ENCODE measurements at regions not wholly inside any gene's neighbourhood (a gene's known extent, or its start where the extent isn't known, plus 50 kb on each side); places are given as distances from the start of the nearest gene placed in this dataset.
"Not testable (repeated sequence)": the region's sequence is repeated elsewhere in the genome, so short reads cannot be mapped to it uniquely, and the experiment has no call there.

DNA sequence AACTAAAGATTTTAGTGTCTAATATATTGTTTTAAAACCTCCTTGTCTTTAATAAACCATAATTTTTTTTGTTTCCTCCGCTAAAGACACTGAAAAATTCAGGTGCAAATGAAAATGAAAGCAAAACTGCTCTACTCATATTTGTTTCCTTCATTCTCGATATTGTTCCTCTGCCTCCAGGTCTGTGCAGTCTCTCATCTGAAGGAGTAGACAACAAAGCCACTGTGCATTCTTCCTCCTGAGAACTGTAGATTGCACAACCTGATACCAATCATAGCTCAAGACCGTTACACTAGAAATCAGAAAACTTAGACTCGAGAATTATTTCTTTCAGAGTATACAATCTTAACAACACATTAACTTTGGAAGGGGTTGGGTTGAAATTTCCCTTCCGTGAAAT lies 373.1 kb upstream of the CXADR start:
- DNase-seq (ENCODE audit: low read depth), result no peak

DNA sequence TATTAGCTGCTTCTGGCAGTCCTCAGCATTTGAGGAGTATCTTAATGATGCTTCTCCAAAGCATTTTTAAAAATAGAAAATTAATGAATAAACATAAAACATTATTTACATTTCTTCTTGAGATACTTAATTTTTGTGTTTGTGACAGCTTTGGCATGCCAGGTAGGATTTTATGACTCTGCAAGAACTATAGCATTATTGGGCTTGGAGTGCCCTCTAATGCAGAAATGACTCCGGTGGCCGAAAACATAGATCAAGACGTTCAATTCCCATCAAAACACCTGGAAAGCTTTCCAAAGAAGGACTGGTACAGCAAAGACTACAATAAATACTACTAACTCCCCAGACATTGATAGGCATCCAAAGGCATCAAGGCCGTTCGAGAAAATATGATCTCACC lies 366.4 kb upstream of the CXADR start:
- DNase-seq (ENCODE audit: low read depth), result no peak

DNA sequence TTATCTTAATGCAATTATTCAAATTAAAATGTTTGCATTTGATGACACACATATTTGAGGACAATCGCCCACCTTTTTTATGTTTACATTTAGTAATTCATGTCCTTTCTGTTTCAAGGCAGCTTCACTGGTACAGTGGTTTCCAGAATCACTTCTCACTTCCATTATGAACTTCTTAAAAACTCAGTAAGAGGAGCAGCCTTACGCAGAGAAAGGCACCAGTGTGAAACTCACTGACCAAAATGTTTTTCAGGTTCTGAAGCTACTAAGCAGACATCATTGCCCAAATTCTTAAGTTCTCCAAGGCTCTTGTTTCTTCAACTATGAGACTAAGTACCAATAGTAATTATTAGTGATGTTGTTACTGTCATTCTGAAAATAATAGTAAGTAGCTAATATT lies 353.1 kb upstream of the CXADR start:
- DNase-seq (ENCODE audit: low read depth), result no peak

DNA sequence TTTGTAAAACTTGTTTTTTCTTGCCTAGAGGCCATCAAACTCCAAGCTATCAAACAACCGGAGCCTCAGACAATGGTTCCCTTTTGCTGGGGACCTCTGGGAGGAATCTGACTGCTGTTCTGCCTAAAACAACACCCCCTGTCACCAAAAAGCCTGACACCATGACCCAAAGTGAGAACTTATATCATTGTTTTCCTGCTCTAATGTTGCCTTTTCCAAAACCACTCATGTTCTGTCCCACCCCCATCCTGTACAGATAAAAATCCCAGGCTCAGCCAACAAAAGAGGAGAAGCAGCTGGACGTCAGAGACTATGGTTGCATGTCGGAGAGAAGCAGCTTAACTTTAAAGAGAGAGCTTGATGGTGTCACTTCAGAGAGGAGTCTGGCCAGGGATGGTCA lies 327.2 kb upstream of the CXADR start:
- no peak for DNase-seq (ENCODE audit: low read depth)

DNA sequence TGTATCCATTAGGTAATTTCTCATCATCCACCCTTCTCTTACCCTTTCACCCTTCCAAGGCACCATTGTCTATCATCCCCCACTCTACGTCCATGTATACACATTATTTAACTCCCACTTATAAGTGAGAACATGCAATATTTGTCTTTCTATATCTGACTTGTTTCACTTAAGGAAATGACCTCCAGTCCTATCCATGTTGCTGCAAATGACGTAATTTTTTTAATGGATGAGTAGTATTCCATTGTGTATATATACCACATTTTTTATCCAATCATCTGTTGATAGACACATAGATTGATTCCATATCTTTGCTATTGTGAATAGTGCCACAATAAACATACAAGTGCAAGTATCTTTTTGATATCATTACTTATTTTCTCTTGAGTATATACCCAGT lies 322.9 kb upstream of the CXADR start:
- DNase-seq (ENCODE audit: low read depth), result no peak

DNA sequence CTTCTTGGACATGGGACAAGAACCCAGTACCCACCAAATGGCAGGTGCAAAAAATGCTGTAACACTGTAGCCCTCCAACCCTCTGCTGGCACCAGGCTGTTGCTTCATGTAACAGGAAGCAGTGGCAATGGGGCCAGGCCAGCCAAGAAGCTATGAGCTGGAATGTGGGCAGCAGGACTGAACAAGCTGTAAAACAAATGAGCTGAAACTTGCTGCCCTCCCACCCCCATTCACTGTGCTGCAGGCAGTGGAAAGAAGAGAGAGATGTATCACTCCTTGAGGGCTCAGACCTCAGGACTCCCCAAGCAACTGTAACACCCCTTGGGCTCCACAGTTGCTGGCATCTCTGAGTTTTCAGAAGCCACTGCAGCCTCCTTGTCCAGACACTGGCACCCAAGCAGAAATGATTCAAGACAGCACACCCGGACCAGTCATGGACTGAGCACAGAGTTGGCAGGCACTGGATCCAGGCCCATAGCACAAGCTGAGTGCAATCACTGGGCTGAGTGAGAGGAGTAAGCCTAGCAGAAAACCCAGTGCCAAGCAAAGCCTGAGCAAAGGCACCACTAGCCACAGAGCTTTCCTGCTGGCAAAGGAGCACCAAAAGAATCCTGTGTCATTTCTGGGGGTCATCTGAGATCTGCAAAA lies 321.4 kb upstream of the CXADR start:
- no peak for DNase-seq (ENCODE audit: low read depth)

DNA sequence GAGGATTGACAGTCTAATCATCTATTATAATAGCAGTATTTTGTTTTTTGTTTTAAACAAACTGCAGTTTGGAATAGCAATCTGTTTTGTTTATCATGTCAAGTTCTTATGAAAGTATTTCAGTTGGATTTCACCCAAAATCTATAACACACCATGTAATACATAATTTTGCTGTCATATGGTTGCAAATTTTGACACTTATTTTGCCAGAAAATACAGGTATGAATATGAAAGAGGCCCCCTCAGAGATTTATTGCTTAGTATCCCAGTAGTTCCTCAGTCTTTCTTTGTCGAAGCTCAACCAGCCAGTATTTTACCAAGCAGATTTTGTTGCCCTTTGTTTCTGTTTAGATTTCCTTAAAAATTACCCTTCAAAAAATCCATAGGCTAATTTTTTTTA lies 317.5 kb upstream of the CXADR start:
- no peak for DNase-seq (ENCODE audit: low read depth)

DNA sequence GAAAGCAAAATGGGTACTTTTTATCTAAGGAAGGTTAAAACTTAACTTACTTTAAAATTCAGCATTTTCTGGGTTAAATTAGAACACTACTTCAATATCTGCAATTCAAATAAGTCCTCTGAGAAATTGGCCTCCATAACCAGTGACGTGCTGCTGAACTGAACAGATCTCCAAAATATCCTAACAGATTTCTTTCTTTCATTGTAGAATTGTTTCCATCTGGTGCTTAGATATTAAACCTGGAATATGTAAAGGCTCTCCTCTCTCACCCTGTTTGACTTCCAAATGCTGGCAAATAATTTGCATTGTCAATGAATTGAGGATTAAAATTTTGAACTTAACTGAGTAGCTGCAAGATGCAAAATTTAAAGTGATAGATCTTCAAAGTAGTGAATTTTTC lies 316.9 kb upstream of the CXADR start:
- no peak for DNase-seq (ENCODE audit: low read depth)

DNA sequence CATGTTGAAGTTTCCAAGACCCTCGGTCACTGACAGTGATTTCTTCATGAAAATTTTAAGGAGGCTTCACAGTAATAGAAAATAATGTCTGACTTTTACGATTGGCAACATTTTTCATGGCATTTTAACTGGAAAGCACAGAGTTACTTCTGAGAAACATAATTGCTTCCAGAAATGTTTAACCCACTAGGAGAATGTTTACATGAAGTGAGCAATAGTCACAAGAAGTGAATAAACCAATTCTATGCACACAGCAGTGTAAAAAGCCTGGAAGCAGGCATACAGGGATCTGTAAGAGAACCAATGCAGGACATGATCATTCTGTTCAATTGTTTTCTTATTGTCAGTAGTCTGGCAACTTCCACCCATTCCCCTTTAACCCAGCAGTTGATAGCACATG lies 316.2 kb upstream of the CXADR start:
- no peak for DNase-seq (ENCODE audit: low read depth)

DNA sequence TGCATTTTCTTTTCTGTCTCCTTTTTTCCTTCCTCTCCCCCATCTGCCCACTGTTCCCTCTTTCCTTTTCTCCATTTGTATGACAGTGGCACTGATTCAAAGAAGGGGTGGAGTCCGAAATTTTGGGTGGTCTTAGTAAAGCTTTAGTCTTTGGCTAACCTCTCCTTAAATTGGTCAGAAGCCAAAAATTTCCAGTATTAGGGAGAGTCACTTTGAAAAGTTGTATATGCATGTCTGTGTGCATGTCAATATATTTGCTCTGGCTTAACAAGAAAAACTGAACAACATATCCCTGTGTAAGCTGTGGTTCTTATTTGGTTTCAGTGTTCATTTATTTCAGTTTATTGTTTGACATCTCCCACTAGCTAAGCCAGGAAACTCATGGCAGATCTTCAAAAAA lies 314.8 kb upstream of the CXADR start:
- no peak for DNase-seq (ENCODE audit: low read depth)

DNA sequence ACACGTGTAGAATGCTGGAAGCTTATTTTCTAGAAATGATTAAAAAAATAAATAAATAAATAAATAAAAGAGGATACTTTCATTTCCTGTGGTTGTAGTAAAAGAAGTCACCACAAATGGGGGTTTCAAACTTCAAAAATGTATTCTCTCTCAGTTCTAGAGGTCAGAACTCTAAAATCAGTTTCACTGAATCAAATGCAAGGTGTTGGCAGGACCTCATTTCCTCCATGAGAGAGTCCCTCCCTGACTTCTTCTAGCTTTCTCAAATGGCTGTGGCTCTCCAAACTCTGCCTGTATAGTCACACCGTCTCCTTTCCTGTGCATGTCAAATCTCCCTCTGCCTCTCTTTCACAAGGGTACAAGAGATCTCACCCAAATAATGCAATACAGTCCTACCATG lies 312.6 kb upstream of the CXADR start:
- no peak for DNase-seq (ENCODE audit: low read depth)

DNA sequence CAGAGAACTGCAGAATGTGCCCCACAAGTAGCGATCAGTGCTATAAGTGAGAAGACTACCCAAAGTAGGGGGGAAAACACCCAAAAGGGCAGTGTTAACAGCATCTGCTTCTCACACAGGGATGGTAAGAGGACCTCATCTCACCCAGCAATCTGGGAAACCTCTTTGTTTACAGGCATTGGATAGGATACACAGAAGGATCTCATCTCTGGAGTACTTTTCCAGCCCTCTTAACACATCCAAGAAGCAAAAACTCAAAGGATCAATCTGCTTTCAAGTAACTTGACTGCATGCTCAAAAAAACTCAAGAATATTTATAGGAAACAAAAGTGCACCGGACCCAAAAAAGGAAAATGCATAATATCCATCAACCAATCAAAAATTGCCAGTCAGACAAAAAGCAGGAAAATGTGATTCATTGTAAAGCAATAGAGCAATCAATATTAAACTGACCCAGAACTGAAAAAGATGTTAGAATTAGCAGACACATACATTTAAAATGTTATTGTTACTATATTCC lies 311.0 kb upstream of the CXADR start:
- DNase-seq (ENCODE audit: low read depth), result no peak

DNA sequence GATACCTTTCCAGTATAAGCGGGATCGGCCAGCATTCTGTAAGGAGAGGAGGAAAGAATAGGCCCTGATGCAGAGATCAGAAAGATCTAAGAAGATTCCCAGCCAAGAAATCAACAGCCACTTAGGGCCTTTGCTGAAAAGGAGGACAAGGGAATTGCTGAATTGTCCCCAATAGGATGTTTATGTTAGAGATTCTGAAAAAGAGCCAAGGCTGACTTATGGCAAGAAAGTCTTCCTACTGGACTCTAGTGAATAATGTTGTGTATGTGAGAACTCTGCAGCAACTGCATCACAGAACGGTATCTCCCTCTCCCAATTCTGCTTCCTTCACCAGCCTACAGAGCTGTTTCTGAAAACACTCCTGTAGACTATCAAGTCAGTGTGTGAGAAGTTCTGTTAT lies 298.0 kb upstream of the CXADR start:
- no peak for DNase-seq (ENCODE audit: low read depth)

DNA sequence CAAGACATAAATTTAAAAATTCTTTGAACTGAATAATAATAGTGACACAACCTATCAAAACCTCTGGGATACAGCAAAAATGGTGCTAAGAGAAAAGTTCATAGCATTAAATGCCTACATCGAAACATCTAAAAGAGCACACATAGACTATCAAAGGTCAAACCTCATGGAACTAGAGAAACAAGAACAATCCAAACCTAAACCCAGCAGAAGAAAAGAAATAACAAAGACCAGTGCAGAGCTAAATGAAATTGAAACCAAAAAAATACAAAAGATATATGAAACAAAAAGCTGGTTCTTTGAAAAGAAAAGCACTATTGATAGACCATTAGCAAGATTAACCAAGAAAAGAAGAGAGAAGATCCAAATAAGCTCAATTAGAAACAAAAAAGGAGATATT lies 293.8 kb upstream of the CXADR start:
- not testable (repeated sequence) for DNase-seq (ENCODE audit: low read depth)

DNA sequence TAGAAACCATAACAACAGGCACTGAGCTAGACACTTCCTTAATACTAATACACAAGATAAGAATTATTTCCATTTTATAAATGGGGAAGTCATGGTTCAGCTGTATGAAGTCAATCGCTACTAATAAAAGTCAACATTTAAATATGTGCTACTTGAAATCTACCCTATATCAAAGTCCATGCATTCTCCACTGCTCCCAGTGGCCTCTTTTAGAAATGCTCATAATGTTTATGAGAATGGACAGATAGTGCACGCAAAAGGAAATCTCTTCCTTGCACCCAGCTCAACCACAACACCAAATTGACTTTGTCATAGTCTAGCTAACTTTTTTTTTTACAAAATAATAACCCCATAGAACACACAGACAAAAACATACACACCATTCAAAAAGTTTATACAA lies 281.7 kb upstream of the CXADR start:
- DNase-seq (ENCODE audit: low read depth), result no peak

DNA sequence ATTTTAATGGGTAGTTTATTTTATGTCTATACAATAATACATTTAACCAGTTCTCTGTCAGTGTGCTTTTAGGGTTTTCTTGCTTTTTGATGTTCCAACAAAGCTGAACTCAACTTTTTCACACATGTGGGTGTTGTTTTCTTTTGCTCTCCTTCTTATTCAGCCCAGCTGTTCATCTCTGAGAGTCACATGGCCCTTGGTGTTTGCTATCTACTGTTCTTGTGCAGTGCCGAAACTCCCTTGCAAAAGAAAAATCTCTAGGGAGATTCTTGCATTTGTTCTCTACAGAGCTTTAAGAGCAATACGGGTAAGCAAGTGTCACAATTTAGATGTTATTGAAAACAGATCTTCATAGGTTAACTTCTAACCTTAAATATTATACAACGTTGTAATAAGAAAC lies 281.1 kb upstream of the CXADR start:
- no peak for DNase-seq (ENCODE audit: low read depth)

DNA sequence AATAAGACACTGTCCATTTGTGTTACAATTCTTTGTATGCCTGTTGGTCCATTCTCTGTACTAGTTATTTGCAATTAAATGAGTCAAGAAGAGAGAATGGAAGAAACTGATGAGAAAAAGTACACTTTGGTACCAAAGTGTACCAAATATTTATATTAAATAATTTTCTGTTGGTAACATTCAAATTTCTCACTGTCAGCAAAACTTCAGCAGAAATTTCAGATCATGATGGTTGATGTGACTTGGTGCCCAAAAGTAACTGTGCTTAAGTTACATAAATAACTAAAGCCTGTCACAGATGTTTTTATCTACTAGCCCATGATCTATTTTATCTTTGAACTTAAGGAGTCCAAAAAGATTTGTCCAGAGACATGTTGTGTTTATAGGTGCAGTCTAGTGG lies 274.4 kb upstream of the CXADR start:
- DNase-seq (ENCODE audit: low read depth), result no peak

DNA sequence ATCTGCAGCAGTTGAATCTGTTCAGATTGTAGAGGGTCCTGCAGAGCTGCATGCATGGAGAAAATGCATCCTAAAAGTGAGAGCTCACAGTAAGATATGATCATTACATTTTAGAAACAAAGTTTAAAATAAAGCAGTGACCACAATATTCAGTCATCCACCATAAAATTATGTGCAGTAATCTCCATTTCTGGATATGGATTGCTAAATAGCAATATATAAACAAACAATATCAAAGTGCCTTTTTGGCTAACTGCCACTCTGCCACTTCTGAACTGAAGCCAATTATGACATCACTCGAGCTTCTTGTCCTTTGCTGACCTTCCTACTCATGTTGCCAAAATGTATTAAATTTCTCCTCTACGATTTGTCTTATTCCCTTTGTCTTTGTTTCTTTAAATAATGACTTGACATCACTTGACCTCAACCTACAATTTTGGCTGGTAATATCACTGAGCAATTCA lies 262.0 kb upstream of the CXADR start:
- DNase-seq (ENCODE audit: low read depth), result no peak

DNA sequence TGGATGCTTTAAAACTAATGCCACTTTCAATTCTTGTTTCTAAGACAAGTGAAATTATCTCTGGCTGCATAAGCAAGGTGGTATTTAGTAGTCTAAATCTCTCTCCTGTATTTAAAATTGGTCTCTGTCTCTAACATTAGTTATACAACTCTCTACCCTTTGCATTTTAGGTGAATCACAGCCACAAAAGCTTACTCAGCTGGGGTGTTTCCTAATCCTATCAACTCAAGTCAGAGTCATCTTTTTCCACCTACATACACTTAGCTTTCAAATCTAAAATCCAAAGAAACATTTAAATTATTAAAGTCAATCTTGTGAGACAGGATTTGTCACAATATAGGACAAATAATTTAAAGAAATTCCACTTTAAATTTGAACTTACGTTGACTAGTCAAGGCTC lies 255.1 kb upstream of the CXADR start:
- no peak for DNase-seq (ENCODE audit: low read depth)

DNA sequence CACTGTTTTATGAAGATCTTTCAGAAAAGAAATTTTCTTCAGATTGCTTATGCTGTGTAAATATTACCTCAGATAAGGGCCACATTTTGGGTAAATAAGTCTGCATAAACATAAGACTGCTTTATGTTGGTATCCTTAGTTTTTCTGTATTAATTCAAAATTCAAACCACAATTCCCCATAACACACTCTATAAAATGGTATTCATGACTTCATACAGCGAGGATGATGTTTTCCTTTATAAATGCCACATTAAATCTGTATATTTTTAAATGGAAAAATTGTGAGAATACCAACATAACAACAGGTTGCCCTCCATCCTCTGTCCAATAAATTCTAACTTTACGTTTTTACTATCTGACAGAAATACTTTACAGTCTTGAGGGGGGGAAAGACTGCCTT lies 248.7 kb upstream of the CXADR start:
- DNase-seq (ENCODE audit: low read depth), result no peak

DNA sequence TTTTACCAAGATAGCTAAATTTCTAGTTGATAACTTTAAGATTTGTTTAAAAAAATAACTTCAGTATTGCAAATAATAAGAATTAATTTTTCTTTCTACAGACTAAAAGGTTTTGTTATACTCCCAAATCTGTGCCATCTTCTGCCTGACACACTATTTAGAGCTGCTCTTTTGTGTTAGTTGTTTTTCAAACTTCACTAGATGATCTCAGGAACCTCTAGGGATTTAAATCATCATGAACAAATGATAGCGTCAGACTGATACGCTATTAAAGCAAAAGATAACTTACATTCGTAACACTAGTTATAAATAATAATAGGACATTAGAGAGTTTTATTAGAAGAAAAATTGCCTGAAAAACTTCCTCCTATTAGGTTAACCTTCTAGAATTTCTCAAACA lies 243.1 kb upstream of the CXADR start:
- no peak for DNase-seq (ENCODE audit: low read depth)

DNA sequence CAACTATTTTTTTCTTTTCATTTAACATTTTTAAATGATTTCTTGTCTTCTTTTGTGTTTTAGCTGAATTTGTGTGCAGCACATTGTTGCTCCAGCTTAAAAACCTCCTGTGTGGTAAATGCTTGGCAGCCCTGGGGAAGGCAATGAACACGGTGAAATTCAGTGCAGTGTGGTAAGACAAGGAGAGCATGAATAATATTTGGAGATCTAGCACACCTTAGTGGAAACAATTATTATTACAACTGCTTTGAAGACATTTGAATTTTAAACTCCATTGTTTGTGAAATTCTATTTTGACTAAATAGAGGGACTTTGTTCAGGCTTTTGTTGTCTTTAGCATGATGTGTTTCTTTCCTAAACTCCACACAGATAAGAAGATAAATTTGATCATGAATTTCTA lies 242.6 kb upstream of the CXADR start:
- no peak for DNase-seq (ENCODE audit: low read depth)

DNA sequence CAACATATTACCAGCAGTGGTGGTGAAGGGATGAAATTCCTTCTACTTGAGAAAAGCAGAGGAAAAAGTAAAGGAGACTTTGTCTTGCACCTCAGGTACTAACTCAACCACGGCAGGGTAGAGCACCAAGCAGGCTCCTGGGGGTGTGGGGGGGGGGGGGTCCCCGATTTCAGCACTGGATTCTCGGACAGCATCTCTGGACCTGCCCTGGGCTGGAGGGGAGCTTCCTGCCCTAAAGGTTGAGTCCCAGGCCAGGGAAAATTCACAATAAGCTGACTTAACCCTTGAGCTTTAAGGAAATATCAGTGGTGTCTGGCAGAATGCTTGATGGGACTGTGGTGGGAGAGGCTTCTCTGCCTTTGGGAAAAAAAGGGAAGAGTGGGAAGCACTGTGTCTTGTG lies 233.2 kb upstream of the CXADR start:
- DNase-seq (ENCODE audit: low read depth), result no peak

DNA sequence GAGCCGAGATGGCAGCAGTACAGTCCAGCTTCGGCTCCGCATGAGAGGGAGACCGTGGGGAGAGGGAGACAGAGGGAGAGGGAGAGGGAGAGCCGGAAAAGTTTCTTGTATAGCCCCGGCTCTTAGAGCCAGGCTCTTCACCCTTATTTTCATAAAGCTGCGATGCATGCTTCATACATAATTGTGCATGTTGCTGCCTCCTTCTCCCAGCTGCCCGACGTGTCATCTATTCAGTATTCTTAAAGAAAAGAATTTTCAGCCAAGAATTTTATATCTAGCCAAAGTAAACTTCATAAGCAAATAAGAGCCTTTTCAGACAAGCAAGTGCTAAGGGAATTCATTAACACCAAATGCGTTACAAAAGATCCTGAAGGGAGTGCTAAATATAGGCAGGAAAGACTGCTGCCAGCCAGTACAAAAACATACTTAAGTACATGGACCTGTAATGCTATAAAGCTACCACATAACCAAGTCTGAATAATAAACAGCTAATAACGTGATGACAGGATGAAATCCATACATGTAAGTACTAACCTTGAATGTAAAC lies 219.8 kb upstream of the CXADR start:
- not testable (repeated sequence) for DNase-seq (ENCODE audit: low read depth)

All from stimulated activated CD8-positive, alpha-beta memory T cell treated with anti-CD3 and anti-CD28 coated beads, Interleukin-4, amount 100 ng/mL, for 24 hours (primary cell).